ENCODE measurements at regions not wholly inside any gene's neighbourhood (a gene's known extent, or its start where the extent isn't known, plus 50 kb on each side); places are given as distances from the start of the nearest gene placed in this dataset.

DNA sequence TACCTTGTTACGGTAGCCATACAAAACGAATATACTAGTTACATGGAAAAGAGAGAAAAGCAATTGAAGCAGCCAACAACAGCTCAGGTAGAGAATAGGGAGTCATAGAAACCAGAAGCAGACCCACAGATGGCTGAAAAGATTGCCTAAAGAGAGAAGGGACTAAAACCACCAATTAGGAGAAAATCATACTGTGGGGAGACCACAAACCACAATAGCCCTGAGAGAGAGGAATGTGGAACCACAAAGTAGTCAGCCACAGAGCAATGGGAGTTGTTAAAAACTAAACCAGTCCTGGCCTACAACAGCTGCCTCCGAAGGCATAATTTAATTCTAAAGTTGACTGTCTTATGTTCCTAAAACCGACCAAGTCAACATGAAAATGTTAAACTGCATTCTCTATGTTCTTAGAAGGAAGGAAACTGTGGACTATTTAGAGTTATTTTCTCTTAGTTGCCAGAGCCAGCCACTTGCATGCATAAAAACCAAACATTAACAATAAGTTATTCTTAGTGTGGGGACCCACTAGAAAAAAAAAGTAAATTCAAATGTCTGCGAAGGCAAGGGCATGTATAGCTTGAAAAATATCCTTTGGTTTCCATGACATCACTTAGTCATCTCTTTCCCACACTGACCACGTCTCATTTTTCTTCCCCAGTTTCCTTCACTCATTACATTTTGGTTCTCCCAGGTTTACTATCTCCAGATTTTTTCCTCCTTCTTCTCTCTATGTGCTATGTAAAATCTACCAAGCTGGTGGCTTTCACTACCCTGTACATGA, 398.1 kb downstream of the NOVA1 start:
- DNase-seq: peak; percentile 34

DNA sequence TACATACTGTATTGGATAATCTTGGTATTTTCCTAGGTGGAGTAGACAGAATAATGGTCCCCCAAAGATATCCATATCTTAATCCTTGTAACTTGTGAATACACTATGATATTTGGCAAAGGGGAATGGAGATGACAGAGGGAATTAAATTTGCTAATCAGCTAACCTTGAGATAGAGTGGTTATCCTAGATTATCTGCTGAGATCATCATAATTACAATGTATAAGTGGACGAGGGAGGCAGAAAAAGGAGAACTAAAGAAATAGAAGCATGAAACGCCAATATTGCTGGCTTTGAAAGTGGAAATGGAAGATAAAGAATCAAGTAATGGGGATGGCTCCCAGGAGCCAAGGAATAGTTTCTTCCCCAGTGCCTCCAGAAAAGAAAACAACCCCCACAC, 398.7 kb downstream of the NOVA1 start:
- DNase-seq: no peak

DNA sequence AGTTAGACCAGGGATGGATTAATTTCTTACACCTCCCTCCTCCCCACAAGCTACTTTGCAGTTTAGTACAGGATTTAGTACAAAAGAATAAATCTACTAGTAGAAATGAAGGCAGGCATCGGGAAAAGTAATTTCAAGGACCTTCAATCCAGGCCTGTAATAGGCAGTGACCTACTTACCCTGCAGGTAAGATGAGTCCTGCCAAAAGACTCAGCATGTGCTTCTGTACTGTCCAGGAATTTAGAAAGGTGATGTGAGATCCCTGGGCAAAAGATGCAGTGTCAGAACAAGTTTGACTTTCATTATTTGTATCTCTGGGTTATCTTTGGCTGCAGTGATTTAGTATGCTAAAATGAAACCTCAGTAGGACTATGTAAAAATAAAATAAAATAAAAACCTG, 403.0 kb downstream of the NOVA1 start:
- no peak for DNase-seq

DNA sequence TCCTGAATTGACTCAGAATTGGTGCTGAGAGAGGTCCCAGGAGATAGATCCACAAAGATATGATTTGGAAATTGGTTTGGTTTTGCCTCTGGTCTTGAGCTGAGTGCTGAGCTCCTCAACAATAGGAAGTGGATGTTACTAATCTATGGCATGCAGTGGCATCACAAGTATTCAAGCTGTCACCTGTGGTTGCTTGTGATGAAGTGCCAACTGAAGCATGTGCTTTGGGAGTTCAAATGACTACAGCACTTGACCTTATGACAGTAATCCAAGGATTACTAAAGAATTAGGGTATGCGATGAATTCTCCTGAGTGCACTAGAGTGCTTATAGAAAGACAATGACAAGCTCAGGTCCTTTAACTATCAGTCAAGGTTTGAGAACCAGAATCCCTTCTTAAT, 406.2 kb downstream of the NOVA1 start:
- no peak for DNase-seq

DNA sequence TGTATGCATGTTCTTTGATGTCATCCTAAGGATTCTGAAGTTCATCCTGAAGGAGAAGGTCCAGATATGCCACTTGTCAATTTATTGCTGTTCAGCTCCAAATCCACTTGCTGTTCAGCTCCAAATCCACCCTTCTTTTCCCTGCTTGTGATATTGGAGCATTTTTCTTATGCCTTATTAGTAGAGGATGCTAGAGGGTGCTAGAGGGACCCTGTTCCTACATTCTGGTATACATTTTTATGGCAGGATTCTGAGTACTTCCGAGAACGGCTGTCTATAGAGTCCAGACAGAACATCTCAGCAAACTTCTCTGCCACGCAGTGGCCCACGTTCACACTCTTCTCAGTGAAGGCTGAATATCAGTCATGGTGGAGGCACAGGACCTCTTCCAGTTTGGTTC, 406.7 kb downstream of the NOVA1 start:
- DNase-seq: no peak

DNA sequence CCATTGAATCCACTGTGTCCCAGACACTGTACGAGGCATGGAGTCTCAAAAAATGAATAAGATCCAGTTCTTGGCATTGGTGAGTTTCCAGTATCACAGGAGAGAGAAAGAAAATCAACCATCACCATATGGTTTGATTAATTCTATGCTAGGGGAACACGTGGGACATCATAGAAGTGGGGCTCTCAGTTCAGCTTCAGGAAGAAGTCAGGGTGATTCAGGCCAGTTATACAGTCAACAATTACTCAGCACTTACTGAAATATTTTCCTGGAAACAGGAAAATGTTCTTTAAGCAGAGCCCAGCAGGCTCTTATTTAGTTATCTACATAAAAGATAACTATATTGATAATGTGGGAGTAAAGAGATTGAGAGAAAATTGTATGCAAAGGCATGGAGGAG, 407.2 kb downstream of the NOVA1 start:
- no peak for DNase-seq

DNA sequence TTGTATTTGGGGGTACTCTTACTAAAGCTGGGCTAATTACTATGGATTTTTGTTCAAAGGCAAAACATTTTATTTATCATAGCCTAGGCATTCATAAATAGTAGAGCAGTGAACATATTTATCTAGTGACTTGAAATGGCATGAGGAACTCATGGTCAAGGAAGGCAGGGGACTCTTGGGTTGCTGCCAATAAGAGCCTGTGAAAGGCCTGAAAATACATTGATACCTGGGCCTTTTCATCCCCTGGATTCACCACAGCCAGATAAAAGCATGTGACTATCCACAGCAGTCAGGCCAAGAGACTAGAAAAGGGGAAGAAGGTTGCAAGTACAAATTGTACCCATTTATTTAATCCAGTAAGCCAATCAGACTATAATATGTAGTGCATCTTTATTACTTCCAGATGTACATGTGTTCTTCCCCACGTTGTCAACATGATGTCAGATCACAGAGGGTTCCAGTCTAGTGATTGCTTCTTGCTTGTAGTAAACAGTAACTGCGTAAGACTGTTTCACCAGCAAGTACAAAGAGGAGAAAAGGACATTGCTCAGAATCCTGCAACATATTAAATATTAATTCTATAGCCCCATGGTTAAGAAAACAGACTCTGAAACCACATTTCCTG, 409.7 kb downstream of the NOVA1 start:
- no peak for DNase-seq

DNA sequence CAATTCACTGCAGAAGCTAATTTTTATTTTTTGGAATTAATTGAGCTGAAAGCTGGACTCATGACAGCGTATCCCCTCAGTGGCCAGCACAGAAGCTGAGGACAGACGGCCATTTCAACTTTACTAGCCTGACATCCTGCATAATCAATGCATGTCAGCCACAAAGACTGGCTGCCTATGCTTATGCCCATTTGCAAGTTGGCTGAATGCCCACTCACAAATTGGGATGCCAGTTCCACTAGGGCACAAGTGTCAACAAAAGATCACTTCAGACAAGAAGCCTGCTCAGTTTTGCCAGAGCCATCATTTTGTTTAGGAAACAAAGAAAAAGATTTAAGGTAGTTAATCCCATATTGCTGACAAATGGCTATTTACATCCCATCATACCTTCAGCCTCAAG, 417.6 kb downstream of the NOVA1 start:
- DNase-seq: no peak

DNA sequence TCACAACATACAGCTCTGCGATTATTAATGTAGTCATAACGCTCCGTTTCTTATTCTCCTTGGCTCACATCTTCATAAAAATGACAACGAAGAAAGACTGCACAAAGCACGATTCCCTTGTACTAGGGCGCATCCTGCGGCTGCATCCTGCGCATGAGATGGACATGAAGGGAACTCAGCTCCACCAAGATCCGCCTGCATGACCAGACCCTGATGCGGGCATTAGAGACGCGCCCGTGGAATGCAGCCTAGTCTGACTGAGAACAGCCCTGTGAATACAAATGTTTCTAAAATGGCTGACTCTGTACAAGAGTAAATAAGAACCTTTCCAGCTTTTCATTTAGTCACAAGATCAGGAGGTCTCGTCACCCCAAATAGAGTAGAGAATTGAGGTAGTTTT, 422.2 kb downstream of the NOVA1 start:
- DNase-seq: no peak

DNA sequence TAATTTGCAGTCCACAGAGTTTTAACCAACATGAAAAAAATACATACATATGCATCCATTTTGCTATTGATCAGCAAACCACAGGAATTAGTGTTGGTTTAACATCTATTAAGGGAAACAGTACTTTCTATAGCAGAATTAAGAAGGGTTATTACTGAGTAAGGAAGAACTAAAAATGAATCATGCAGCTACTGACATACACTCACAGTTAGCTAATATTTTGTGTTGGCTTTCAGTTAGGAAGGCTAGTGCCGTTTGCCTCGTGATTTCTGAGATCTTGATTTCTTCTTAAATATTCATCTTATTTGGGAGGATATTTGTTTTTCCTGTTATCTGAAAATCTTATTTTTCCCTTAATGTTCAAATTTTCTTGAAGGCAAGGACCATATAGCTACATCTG, 423.4 kb downstream of the NOVA1 start:
- no peak for DNase-seq

DNA sequence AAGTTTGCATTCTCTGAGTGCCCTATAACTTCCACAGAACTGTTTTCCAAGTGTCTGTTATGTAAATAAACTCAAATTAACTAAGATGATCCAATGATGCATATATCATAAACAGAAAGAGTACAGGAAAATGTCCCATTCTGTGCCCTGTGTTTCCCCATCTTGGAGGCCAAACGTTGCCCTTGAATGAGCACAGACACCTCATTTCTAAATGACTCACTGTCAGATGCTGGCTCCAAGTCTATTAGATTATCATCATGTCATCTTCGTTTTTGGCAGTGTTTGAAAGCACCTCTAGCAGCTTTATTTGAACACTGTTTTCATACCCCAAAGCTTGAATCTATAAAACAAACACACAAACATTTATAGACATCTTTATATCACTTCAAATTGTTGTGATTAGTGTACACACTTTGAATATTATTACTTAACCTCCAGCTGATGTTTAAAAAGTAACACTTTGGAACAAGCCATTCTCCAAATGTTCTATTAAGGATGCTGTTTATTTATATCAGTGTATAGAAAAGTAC, 424.2 kb downstream of the NOVA1 start:
- DNase-seq: no peak

DNA sequence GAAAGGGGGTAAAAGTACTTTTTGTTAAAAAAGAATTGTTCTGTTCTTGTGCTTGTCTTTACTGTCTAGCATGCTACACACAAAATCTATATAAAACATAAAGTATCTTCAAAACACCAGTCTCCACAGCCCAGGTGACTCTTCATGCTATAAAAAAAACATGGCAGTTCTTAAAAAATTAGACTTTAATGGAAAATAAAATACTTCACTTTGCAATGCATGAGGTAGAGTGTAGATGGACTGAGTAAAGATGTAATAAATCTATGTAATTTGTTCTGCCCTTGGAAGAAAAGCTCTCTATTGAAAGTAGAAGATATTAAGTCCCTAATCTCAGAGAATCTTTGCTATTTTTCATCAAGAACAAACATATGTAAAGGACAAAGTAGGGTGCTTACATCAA, 425.4 kb downstream of the NOVA1 start:
- DNase-seq: no peak

DNA sequence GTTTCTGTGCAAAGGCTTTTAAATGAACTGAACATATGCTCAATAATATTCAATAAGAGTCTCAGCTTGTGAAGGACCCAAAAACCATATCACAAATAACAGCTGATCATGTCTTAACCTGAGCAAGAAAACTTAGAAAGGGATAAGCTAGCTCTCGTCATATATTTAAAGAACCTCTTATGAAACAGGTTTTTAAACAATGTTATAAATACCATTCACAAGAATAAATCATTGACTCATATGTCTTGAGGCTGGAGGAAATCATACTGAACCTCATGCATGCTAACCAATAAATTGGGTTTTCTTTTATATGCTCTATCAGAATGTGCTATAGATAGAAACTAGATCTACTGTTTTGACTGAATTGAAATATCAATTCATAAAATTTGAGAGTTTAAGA, 426.9 kb downstream of the NOVA1 start:
- DNase-seq: no peak

DNA sequence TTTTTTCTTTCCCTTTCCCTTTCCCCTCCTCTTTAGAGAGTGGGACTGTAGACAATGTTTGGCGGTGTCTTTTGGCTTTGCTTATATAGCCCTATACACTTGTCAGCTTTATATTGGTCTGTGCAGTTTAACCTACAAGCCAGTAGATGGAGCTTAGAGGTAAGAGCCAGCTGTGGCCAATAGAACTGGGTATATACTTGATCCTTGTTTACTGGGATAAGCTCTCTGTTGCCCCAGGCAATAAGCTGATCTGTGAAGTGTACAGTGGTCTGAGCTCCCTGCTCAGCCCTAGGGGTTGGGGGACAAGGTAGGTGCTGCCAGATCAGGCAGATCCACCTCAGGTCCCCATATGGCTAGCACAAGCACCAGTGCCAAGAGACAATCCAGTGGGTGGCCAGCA, 434.1 kb downstream of the NOVA1 start:
- no peak for DNase-seq

DNA sequence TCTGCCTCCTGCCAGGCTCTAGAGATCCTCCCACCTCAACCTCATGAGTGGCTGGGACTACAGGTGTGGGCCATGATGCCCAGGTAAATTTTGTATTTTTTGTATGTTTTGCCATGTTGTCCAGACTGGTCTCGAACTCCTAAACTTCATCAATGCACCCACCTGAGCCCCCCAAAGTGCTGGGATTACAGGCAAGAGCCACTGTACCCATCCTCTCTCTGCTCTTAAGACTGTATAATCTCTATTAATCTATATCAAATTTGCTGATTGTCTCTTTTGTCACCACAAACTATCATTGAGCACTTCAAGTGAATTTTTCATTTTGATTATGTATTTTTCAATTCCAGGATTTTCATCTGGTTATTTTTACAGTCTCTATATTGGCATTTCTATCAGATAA, 440.3 kb downstream of the NOVA1 start:
- DNase-seq: no peak

DNA sequence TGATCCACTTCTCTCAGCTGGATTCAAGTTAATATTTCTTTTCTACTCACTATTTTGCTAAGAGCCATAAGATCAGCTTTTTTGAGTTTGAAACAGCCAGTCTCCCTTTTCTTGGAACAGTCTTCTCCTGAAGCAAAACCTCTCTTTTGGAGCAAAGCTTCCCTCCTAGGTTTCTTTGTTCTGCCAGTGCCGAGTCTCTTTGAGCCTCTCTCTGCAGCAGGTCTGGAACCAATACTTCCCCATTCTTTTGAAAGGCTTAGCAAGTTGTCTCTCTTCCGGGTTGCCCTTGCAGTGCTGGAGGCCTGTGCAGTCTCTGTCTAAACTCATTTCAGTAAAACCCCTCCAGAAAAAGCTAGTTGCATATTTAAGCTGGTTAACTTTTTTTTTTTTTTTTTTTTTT, 454.8 kb downstream of the NOVA1 start:
- DNase-seq: peak; percentile 11

DNA sequence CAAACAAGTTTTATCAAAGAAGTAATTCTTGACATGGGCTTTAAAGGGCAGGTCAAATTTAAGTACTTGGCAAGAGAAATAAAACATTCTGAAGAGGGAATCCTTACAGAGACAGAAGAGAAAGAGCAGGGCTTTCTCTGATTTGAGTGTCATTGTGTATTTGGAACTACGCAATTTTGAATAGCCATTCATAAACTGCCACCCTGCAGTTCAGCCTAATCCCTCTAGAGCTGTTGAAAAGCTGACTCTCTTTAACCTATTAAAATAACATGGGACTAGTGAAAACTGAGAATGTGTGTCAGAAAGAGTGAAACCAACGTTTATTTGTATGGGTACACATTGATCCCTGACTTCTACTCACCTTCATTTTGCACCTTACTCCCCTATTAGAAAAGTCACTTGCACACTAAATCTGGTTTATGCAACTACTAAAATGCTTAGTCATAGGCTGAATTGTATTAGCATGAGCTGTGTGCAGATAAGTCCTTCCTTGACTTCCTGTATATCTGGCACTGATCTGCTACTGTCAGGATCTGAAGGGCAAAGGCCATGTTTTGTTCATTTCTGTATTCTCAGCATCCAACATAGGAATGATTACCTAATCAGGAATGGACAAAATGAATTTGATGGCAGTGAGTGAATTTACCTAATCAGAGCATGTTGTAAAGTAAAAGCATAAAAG, 458.9 kb downstream of the NOVA1 start:
- DNase-seq: no peak

DNA sequence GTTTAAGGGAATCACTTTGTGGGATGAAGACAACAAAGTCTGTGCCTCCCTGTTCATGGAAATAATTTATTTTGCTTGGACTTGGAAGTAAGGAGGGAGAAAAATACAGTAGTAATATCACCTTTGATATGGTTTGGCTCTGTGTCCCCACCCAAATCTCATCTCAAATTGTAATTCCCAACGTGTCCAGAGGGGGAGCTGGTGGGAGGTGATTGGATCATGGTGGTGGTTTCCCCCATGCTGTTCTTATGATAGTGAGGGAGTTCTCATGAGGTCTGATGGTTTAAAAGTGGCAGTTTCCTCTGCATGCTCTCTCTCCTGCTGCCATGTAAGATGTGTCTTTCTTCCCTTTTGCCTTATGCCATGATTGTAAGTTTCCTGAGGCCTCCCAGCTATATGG, 460.7 kb downstream of the NOVA1 start:
- DNase-seq: no peak

DNA sequence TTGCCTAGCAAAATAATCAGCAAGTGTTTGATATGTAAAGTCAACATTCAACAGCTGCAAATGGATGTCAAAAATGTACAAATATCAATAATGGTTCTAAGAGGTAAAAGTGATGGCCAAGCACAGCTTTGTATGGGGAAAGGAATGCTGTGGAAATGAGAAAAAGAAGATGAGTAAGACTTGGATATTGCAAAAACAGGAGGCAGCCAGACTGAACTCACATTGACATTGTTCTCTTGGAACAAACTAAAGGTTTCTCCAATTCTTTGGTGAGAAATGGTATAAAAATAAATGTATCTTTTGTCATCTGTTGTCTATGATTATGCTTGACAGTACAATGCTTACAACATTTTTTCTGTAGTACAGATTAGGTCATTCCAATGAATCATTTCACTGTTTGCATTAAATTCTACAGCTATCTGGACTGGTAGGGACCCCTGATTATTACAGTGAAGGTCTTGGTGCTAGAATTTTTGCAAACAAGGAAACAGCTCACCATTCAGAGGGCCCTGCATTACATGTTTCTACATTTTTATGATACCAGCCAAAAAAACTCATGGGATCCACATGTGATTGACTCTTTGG, 465.7 kb downstream of the NOVA1 start:
- no peak for DNase-seq

DNA sequence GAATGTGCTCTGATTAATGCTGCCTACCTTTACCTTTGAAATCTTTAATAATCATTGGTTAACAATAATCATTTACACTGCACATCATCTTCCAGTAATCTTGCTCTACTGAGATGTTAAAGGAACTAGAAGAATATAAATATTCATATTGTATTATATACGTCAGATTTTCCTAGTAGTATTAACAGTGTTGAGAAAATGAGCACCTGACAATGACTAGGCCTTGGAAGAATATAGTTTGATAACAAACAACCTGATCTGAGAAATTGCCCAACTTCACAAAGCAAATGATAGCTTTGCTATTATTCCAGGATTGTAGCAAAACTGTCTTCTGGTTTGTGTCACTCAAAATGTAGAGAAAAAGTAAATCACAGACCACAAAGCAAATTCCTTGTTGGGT, 467.1 kb downstream of the NOVA1 start:
- no peak for DNase-seq

DNA sequence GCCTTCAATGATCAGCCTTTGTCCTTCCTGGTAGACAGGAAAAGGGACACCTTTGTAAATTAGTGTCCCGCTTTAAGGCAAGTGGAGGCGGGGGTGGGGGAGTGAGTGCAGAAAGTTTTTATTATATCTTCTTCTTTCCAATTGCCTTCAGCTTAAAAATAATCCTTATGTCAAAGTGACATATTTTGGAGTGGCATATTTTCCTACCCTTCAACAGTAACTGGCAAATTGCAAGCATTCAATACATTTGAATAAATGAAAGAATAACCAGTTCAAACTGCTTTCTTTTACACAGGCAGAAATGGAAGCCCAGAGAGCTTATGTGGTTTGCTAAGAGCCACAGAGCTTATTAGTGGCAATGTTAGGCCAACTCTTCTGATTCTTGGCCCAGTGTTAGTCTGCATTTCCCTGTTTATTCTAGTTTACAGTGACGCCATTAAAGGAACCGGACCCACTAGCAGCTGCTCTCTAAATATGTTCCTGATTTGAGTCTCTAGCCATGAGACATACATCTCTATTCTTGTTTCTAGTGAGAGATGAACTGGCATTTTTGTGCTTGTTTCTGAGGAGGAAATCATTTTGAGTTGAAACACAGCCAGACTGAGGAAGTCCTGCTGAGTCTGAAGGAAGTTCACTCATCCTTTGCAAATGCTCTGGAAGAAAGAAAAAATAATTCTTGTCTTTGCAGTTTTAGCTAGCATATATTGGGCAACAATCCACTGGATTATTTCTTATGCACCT, 468.7 kb downstream of the NOVA1 start:
- DNase-seq: peak; percentile 51

DNA sequence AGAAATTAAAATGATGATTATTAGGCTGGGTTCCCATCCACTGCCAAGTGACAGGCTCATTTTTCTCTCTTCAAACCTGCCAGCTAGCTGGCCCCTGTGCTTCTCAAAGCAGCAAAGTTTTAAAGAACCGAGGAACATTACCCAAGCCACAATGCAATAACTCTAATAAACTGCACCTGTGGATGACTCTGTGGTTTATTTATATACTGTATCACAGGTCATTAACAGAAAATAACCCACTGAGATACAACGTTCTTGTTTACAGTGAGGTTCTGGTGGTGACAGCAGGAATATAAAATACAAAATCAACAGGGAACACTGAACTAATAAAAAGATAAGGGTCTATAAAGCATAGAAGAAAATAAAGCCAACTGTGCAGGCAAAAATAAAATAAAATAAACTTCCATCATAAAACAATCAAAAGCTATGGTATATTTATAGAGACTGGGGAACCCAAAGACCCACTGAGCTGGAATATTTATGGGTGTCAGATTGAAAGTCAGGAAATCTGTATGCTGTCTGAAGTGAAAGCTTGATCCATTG, 472.9 kb downstream of the NOVA1 start:
- DNase-seq: no peak

DNA sequence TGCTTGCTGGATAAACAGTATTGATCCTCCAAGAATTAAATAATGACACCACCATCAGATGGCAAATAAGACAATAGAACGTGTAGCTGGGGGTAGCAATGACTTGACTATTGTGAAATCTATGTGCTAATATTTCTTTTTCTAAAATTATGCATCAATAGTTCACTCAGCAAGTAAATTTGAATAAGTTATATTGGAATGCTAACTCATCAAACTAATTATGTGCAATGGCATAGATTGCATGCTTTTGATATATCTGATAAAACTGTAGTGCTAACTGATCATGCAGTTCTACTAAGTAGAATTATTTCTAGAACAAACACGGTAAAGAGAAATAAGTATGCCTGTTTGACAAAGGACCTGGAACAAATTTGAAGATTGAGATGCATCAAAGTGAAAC, 474.4 kb downstream of the NOVA1 start:
- DNase-seq: no peak

Measured in GDM1 (cell line).